Heart right ventricle (tissue), 16 donors: ENCODE measurements at regions not wholly inside any gene's neighbourhood (a gene's known extent, or its start where the extent isn't known, plus 50 kb on each side); places are given as distances from the start of the nearest gene placed in this dataset.
A peak's percentile ranks its signal among the peaks of the same experiment; 100 is the strongest.

Experiments
- ATAC-seq, 8 donors: fragments of 200-7000 bp; cut with Tn5 transposase; one replicate each; pipeline ENCODE4 v1.9.1; 2020; ENCODE audit warnings: mild to moderate bottlenecking in 8 of 8, moderate library complexity in 8 of 8, moderate number of reproducible peaks in 1 of 8
- DNase-seq, 2 donors: peaks; one replicate each; pipeline ENCODE4 v3.0.0-alpha.2; 2020
- H3K27ac ChIP-seq, 10 donors: fragments of 200-600 bp; sonication (generic) in 2 of 10; one replicate each; pipeline versions ENCODE4 v1.5.0 to v1.8.0; 2020 to 2022; ENCODE audit warnings: mild to moderate bottlenecking in 3 of 10
- H3K27me3 ChIP-seq, 7 donors: fragments of 200-600 bp; one replicate each; pipeline ENCODE4 v1.8.0; 2021 to 2022; ENCODE audit warnings: mild to moderate bottlenecking in 2 of 7
- H3K36me3 ChIP-seq, 9 donors: fragments of 200-600 bp; sonication (generic) in 1 of 9; one replicate each; pipeline versions ENCODE4 v1.5.0 to v1.8.0; 2020 to 2022; ENCODE audit warnings: mild to moderate bottlenecking in 2 of 9
- H3K4me1 ChIP-seq, 9 donors: fragments of 200-600 bp; sonication (generic) in 1 of 9; one replicate each; pipeline versions ENCODE4 v1.5.0 to v1.8.0; 2020 to 2022; ENCODE audit warnings: mild to moderate bottlenecking in 4 of 9
- H3K4me3 ChIP-seq, 10 donors: fragments of 200-600 bp; sonication (generic) in 2 of 10; one replicate each; pipeline versions ENCODE4 v1.5.0 to v1.8.0; 2020 to 2022; ENCODE audit warnings: mild to moderate bottlenecking in 7 of 10, moderate library complexity in 2 of 10
- H3K9me3 ChIP-seq, 11 donors: fragments of 200-600 bp in 10 of 11; sonication (generic) in 2 of 11; one replicate each; pipeline versions ENCODE4 v1.5.0 to v1.8.0; 2013 to 2022; ENCODE audit warnings: mild to moderate bottlenecking in 2 of 11, control low read depth in 1 of 11, moderate library complexity in 1 of 11
- WGBS, 2 donors: extraction: QIAGEN DNeasy Blood & Tissue Kit; methylation state at CpG; one replicate each; pipeline ENCODE4 v1.1.7; 2013; ENCODE audit warnings: inconsistent platforms in 1 of 2; 5-methylcytosine and 5-hydroxymethylcytosine counted together
- intact Hi-C, 10 donors: fragments of 100-400 bp; cut with DNase I; formaldehyde crosslinking; loops; one replicate each; pipeline versions ENCODE4 v1.11.1 to v1.14.2; 2022
- TF ChIP-seq, protein P1 (sequence below), 9 donors: fragments of 200-600 bp; sonication (generic) in 2 of 9; IDR thresholded peaks; one replicate each; pipeline versions ENCODE4 v1.5.0 to v1.8.0; 2021 to 2022; ENCODE audit warnings: antibody characterized with exemption in 9 of 9, mild to moderate bottlenecking in 5 of 9, moderate library complexity in 1 of 9
- donor health status: Arrhythmogenic right ventricular cardiomyopathy.
- donor health status: ischemic (EF 13 %, LVEDD 7.1; RV severe dilation, severe dysfunction).
- donor health status: healthy with polysubstance abuse.
- donor health status: DM: no; HTN: yes; CAD: no.
- donor health status: DM: no; HTN: no; CAD: no.
- donor health status: ischemic (EF 25% LVEDD 6.9; RV normal size, moderate dysfunction).
- donor health status: ischemic (EF 25% LVEDD 5.7; RV mildly dilated, moderate dysfunction).
- donor health status: healthy.
- donor health status: DM: yes; HTN: yes; CAD: no.
- donor health status: Ischemic cardiomyopathy.
- donor health status: ischemic (EF 35%, LVEDD 5.7; RV mildly dilated, moderate dysfunction).
- donor health status: nonischemic (EF 11% LVEDD 7.7; RV severe dilation, severe dysfunction).
- donor health status: DM: yes; HTN: yes; CAD: no.
- donor health status: PGD.
- donor health status: ischemic (EF 29% LVEDD 5.4; RV normal size, mild dysfunction).
- donor health status: nonischemic (EF 23%, LVEDD 6.1; RV moderate dilation, normal function).

DNA sequence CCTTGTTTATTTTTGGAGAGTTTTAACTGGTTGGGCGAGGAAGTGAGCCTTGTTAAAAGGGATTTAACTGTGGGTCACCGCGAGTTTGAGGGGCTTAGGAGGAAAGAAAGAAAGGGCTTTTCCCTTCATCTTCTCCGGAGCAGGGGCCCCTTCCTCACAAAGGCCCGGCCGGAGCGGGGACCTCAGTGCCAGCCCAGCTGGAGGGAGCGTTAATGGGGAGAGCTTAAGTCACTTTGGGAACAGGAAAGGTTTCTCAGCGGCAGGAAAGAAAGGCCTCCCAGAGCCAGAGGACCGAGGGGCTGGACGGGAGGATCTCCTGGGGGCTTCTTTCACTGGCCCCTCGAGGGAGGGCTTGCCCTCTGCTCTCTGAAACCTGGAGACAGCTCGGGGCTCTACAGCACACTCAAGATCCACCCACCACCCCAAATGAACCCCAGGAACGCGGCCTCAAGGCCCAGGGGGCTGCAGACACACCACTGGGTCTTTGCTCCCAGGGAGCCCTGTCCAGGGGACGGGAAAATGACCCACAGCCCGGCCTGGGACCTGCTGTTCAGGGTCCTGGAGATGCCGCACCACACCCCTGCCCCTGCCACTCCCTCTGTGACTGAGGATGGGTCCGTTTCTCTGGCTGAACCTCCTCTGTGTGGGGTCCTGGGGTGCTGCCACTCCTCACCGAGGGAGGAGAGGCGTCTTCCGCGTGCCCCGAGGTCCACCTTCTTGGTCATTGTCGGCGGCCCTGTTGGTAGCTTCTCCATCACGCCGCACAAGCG is 128.3 kb downstream of the URI1 start:
- ATAC-seq = peak in 1 of 8 donors; percentile 38

DNA sequence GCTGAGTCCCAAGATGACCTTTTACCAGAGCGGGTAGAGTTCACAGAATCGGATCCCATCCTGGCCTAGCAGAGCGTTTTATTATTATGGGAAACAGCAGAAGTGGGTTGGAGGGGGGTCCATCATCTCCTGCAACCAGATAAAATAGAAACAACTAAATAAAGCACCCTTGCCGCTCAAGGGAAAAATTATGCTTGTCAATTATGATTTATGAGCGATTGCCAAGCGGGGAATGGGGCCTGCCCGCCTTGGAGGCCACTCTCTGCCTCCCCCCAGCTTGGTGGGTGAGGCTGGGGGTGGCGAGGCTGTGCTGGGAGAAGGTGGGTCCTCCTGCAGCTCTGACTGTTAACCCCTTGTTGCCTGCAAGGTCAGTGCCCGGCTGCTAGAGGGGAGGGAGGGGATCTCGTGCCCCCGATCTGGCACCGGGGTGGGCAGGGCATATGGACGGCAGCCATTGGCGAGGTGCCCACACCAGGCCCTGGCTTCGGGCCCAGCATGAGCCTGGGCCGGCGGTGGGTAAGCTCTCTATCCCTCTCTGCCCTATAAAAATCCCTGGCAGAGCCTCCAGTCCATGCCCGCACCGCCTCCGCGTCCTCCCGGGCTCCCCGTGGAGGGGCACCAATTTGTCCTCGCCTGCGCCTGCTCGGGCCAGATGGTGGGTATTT is 129.1 kb downstream of the URI1 start:
- peak; percentile 62 to 92 (median 80) for ATAC-seq
- 44 to 62% methylated on average over 26 of the region's 26 CpGs for WGBS, 2 donors

More for the DNA sequence above, 128.3 kb downstream of the URI1 start:
- Histone ChIP-seq H3K4me1 (peaks cover 0 to 6% (median 0%) of the 10 kb centered on the region in 9 donors), H3K9me3 (no peaks in the 10 kb centered on the region), H3K36me3 (no peaks in the 10 kb centered on the region), H3K27ac (no peak overlapping the region), H3K27me3 (no peaks in the 10 kb centered on the region), H3K4me3 (no peak overlapping the region)
- intact Hi-C loops = no loop called here
- 58 to 68% methylated on average over 29 of the region's 29 CpGs for WGBS, 2 donors
- no peak for DNase-seq
- TF ChIP-seq, protein P1, sequence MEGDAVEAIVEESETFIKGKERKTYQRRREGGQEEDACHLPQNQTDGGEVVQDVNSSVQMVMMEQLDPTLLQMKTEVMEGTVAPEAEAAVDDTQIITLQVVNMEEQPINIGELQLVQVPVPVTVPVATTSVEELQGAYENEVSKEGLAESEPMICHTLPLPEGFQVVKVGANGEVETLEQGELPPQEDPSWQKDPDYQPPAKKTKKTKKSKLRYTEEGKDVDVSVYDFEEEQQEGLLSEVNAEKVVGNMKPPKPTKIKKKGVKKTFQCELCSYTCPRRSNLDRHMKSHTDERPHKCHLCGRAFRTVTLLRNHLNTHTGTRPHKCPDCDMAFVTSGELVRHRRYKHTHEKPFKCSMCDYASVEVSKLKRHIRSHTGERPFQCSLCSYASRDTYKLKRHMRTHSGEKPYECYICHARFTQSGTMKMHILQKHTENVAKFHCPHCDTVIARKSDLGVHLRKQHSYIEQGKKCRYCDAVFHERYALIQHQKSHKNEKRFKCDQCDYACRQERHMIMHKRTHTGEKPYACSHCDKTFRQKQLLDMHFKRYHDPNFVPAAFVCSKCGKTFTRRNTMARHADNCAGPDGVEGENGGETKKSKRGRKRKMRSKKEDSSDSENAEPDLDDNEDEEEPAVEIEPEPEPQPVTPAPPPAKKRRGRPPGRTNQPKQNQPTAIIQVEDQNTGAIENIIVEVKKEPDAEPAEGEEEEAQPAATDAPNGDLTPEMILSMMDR (IDR thresholded peaks at IDR 0.05) = no peak

DNA sequence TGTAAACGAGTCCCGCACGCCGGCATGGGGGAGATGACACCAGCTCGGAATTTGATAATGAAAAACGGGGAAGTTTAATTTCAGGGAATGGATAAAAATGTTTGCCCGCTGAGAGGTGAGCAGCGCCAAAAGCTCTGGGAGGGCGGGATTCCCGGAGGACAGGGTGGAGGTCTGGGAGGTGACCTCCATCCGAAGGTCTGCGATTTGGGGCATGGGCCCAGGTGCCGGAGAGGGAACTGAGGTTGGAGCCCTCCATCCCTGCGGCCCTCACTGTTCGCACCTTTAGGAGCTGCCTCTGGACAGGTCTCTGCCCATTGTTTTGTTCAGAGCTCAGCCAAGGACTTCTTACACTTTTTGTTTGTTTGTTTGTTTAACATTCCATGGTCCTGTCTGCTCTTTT is 129.8 kb downstream of the URI1 start:
- TF ChIP-seq, protein P1 (IDR thresholded peaks at IDR 0.05) = no peak
- no peaks in the 10 kb centered on the region for H3K9me3 ChIP-seq
- 91 to 93% methylated on average over 15 of the region's 15 CpGs for WGBS, 2 donors
- intact Hi-C loops = no loop called here
- no peak overlapping the region for H3K27ac ChIP-seq
- H3K4me1 ChIP-seq = peaks cover 0 to 6% (median 0%) of the 10 kb centered on the region in 9 donors
- DNase-seq (no peak), ATAC-seq (no peak)
- no peaks in the 10 kb centered on the region for H3K36me3 ChIP-seq
- no peak overlapping the region for H3K4me3 ChIP-seq
- H3K27me3 ChIP-seq = peaks cover 0 to 10% (median 0%) of the 10 kb centered on the region in 7 donors

More for the DNA sequence above, 129.1 kb downstream of the URI1 start:
- Histone ChIP-seq H3K4me3 (no peak overlapping the region), H3K36me3 (no peaks in the 10 kb centered on the region), H3K9me3 (no peaks in the 10 kb centered on the region), H3K27ac (no peak overlapping the region), H3K27me3 (peaks cover 0 to 2% (median 0%) of the 10 kb centered on the region in 7 donors), H3K4me1 (peaks cover 0 to 6% (median 0%) of the 10 kb centered on the region in 9 donors)
- intact Hi-C loops = no loop called here
- DNase-seq = peak; percentile 40 to 62
- TF ChIP-seq, protein P1 (IDR thresholded peaks at IDR 0.05) = no peak

DNA sequence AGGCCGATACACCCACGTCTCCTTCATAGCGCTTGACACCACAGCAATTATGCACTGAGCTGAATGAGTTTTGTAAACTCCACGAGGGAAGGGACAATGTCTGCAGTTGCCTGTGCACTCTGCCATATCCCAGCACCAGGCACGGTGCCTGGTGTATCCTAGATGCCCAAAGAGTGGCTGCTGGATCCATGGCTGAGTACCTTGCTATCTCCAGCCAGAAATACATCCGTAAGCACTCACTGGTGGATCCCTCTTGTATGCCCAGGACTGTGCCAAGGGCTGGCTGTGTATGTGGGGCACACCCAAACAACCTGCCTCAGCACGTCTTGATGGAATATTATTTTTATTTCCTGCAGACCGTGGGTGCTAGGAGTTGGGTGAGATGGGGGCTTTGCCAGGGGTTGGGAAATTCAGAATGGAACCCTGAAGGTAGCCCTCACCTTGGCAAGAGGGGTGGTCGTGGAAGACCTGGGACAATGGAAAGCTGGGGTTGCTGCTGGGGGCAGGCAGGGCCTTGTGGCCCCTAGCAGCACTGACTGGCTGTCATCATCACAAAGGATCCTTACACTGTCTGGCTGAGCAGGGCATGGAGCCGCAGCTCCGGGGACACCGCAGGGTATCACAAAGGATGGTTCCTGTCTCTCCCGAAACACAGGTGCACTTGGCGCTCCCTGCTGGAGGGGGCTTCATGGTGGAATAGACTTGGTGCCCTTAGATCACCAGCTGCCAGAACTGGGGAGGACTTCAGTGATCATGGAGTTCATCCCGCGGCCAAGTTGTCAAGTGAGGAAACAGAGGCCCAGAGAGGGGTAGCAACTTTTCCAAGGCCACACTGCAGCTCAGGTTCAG is 131.3 kb downstream of the URI1 start:
- 79% methylated on average over 16 of the region's 16 CpGs for WGBS, 2 donors
- intact Hi-C loops = no loop called here
- Histone ChIP-seq H3K4me1 (peaks cover 0 to 6% (median 0%) of the 10 kb centered on the region in 9 donors), H3K27me3 (peaks cover 0 to 17% (median 3%) of the 10 kb centered on the region in 7 donors), H3K4me3 (no peak overlapping the region), H3K9me3 (no peaks in the 10 kb centered on the region), H3K27ac (no peak overlapping the region), H3K36me3 (no peaks in the 10 kb centered on the region)
- TF ChIP-seq, protein P1 (IDR thresholded peaks at IDR 0.05) = no peak
- ATAC-seq (peak in 3 of 8 donors; percentile 22 to 50 (median 32)), DNase-seq (no peak)
